Mesenchymal stem cell (in vitro differentiated cells and primary cell): ENCODE measurements at regions not wholly inside any gene's neighbourhood (a gene's known extent, or its start where the extent isn't known, plus 50 kb on each side); places are given as distances from the start of the nearest gene placed in this dataset.

Source experiments
- DNase-seq: peaks from one replicate; pipeline ENCODE4 v3.0.0-alpha.2; 2013
- H2AFZ ChIP-seq: one replicate; pipeline ENCODE4 v1.6.1; 2013; ENCODE audit warnings: low read depth, mild to moderate bottlenecking, control low read depth, inconsistent platforms, low read length, moderate library complexity
- H2AK5ac ChIP-seq: 2 replicates; pipeline ENCODE4 v1.6.1; 2013; ENCODE audit warnings: low read length, moderate library complexity, mild to moderate bottlenecking, inconsistent platforms; ENCODE audit not compliant: severe bottlenecking
- H2BK120ac ChIP-seq: one replicate; pipeline ENCODE4 v1.6.1; 2013; ENCODE audit warnings: low read depth, mild to moderate bottlenecking, inconsistent platforms, low read length, moderate library complexity
- H2BK12ac ChIP-seq, 2 experiments: one replicate each; pipeline ENCODE4 v1.6.1; 2013; ENCODE audit warnings: inconsistent platforms in 2 of 2, low read length in 2 of 2, mild to moderate bottlenecking in 2 of 2, moderate library complexity in 2 of 2, control low read depth in 1 of 2
- H2BK15ac ChIP-seq: one replicate; pipeline ENCODE4 v1.6.1; 2013; ENCODE audit warnings: mild to moderate bottlenecking, low read depth, inconsistent platforms; ENCODE audit not compliant: poor library complexity, severe bottlenecking
- H2BK5ac ChIP-seq: 2 replicates; pipeline ENCODE4 v1.6.1; 2013; ENCODE audit warnings: low read depth, mild to moderate bottlenecking, low read length, control low read depth, inconsistent platforms; ENCODE audit not compliant: poor library complexity, severe bottlenecking
- H3K14ac ChIP-seq, 2 experiments: one replicate each; pipeline ENCODE4 v1.6.1; 2013; ENCODE audit warnings: inconsistent platforms in 2 of 2, low read length in 2 of 2, control low read depth in 1 of 2, mild to moderate bottlenecking in 1 of 2, moderate library complexity in 1 of 2
- H3K18ac ChIP-seq, 2 experiments: one replicate each; pipeline ENCODE4 v1.6.1; 2013; ENCODE audit warnings: inconsistent platforms in 2 of 2, low read length in 2 of 2, control low read depth in 1 of 2, low read depth in 1 of 2, mild to moderate bottlenecking in 1 of 2
- H3K23ac ChIP-seq, 2 experiments: one replicate each; pipeline ENCODE4 v1.6.1; 2013; ENCODE audit warnings: inconsistent platforms in 2 of 2, low read length in 2 of 2, mild to moderate bottlenecking in 2 of 2, moderate library complexity in 2 of 2, control low read depth in 1 of 2
- H3K27ac ChIP-seq: 2 replicates; pipeline ENCODE4 v1.5.1; 2013; ENCODE audit warnings: mild to moderate bottlenecking, moderate library complexity, low read length, control low read depth, inconsistent platforms; ENCODE audit not compliant: poor library complexity, severe bottlenecking
- H3K27me3 ChIP-seq, 2 experiments: 2 replicates each; pipeline versions ENCODE4 v1.6.1 to v1.7.0; 2013; ENCODE audit warnings: low read length in 2 of 2, mild to moderate bottlenecking in 2 of 2, moderate library complexity in 2 of 2, control low read depth in 1 of 2, inconsistent platforms in 1 of 2; ENCODE audit not compliant: control insufficient read depth in 1 of 2, insufficient read depth in 1 of 2
- H3K36me3 ChIP-seq, 2 experiments: 2 replicates each; pipeline versions ENCODE4 v1.6.1 to v1.7.0; 2013; ENCODE audit warnings: low read length in 2 of 2, control low read depth in 1 of 2, inconsistent platforms in 1 of 2, low read depth in 1 of 2, mild to moderate bottlenecking in 1 of 2; ENCODE audit not compliant: insufficient read depth in 2 of 2, control insufficient read depth in 1 of 2
- H3K4ac ChIP-seq, 2 experiments: one replicate each; pipeline ENCODE4 v1.6.1; 2013; ENCODE audit warnings: inconsistent platforms in 2 of 2, low read length in 2 of 2, mild to moderate bottlenecking in 2 of 2, moderate library complexity in 2 of 2, control low read depth in 1 of 2, low read depth in 1 of 2
- H3K4me1 ChIP-seq: 2 replicates; pipeline ENCODE4 v1.6.1; 2013; ENCODE audit warnings: low read depth, low read length, control low read depth; ENCODE audit not compliant: control insufficient read depth, insufficient read depth
- H3K4me2 ChIP-seq: 2 replicates; pipeline ENCODE4 v1.6.1; 2013; ENCODE audit warnings: low read length, mild to moderate bottlenecking, inconsistent platforms; ENCODE audit not compliant: poor library complexity, severe bottlenecking
- H3K4me3 ChIP-seq, 2 experiments: 2 replicates each; pipeline versions ENCODE4 v1.5.1 to v1.7.0; 2013; ENCODE audit warnings: low read length in 2 of 2, mild to moderate bottlenecking in 2 of 2, control low read depth in 1 of 2, low read depth in 1 of 2; ENCODE audit not compliant: insufficient read depth in 1 of 2
- H3K79me1 ChIP-seq: replicated peaks from 2 replicates; pipeline ENCODE4 v1.6.1; 2013; ENCODE audit warnings: mild to moderate bottlenecking, control low read depth, low read length, inconsistent platforms; ENCODE audit not compliant: poor library complexity, severe bottlenecking
- H3K9ac ChIP-seq: 2 replicates; pipeline ENCODE4 v1.7.0; 2013; ENCODE audit warnings: mild to moderate bottlenecking, low read length, moderate library complexity
- H3K9me3 ChIP-seq: 2 replicates; pipeline ENCODE4 v1.7.0; 2013; ENCODE audit warnings: mild to moderate bottlenecking, low read length; ENCODE audit not compliant: control insufficient read depth
- H4K8ac ChIP-seq: one replicate; pipeline ENCODE4 v1.6.1; 2013; ENCODE audit warnings: inconsistent platforms, mild to moderate bottlenecking, low read length, moderate library complexity
- H4K91ac ChIP-seq: one replicate; pipeline ENCODE4 v1.6.1; 2013; ENCODE audit warnings: mild to moderate bottlenecking, low read length, inconsistent platforms
- WGBS: methylation state at CpG from one replicate; pipeline ENCODE4 v1.1.7; 2013; ENCODE audit warnings: mixed read lengths; 5-methylcytosine and 5-hydroxymethylcytosine counted together

DNA sequence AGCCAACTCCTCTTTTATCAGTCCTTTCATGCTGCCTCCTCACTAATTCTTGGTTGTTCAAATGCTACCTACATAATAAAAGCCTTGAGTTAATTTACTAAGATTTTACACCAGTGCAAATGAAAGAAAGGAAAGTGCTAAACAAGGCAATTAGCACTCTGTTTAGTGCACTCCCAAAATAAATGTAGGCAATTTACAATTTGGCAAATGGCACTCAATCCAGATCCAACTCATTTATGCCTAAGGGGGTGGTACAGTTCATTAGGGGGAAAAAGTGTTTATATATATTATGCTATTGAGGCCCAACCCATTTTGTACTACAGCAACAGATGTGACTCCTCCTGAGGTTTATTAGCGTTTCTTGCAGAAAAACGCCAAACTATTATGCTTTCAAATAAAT, 370.1 kb downstream of the NR2F2 start:
- H3K9me3 ChIP-seq = no peaks in the 10 kb centered on the region
- no peak overlapping the region for H3K27ac ChIP-seq
- no CpG with 5 or more reads among the region's 2 CpGs for WGBS
- H3K4me3 ChIP-seq = no peak overlapping the region
- H3K14ac ChIP-seq = no peak overlapping the region
- no peaks in the 10 kb centered on the region for H3K36me3 ChIP-seq
- H3K9ac ChIP-seq = no peak overlapping the region
- no peak for DNase-seq
- no peak overlapping the region for H2BK12ac ChIP-seq
- H3K79me1 ChIP-seq = no peaks in the 10 kb centered on the region
- no peak overlapping the region for H2BK5ac ChIP-seq
- H3K4ac ChIP-seq = no peak overlapping the region
- H3K18ac ChIP-seq = no peak overlapping the region
- no peak overlapping the region for H3K4me2 ChIP-seq
- no peak overlapping the region for H4K91ac ChIP-seq
- H3K4me1 ChIP-seq = no peaks in the 10 kb centered on the region
- H3K23ac ChIP-seq = no peak overlapping the region
- no peak overlapping the region for H2AK5ac ChIP-seq
- H2BK15ac ChIP-seq = no peak overlapping the region
- H2BK120ac ChIP-seq = no peak overlapping the region
- no peak overlapping the region for H4K8ac ChIP-seq
- no peak overlapping the region for H2AFZ ChIP-seq
- no peaks in the 10 kb centered on the region for H3K27me3 ChIP-seq

DNA sequence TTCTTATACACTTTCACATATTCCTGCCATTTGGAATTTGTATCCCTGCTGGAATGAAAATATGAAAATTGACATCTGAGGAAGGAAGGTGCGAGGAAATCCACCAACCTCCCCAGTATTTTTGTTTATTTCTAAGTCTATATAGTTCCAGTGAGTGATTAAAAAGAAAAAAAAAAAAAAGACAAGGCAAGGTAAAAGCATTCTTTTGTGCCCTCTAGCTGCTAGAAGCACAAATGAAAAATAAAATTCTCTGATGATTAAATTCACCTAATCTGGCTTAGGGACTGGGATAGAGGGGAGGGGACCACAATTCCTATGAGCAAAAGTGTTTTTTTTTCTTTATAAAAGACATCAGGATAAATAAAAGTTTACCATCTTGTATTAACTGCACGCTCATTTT, 370.9 kb downstream of the NR2F2 start:
- Histone ChIP-seq H3K14ac (no peak overlapping the region), H3K79me1 (no peaks in the 10 kb centered on the region), H2BK15ac (no peak overlapping the region), H3K27me3 (no peaks in the 10 kb centered on the region), H2AK5ac (no peak overlapping the region), H2BK5ac (no peak overlapping the region), H3K4me3 (no peak overlapping the region), H3K9ac (no peak overlapping the region), H2BK12ac (no peak overlapping the region), H3K4me1 (no peaks in the 10 kb centered on the region), H3K18ac (no peak overlapping the region), H3K4me2 (no peak overlapping the region), H3K23ac (no peak overlapping the region), H3K4ac (no peak overlapping the region), H2BK120ac (no peak overlapping the region), H4K91ac (no peak overlapping the region), H3K9me3 (no peaks in the 10 kb centered on the region), H2AFZ (no peak overlapping the region), H4K8ac (no peak overlapping the region), H3K36me3 (no peaks in the 10 kb centered on the region), H3K27ac (no peak overlapping the region)
- 88% methylated on average over 1 of the region's 2 CpGs for WGBS
- DNase-seq = no peak

DNA sequence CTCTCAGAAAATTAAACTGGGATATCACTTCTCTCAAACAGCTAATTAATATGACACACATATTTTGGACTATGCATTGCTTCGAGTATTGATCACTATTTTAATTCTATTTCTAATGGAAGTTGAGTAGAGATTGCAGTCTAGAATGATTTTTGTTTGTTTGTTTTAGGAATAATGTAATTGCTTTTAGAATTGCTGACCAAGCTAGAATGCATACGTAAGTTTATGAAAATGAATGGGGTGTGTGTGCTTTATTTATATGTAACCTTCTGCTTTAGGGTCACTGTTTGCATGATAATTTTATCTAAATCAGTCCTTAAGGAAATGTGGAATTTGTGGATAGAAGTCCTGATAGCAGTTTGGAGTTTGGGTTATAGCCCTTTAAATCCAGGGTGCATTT, 371.4 kb downstream of the NR2F2 start:
- no peak overlapping the region for H2BK12ac ChIP-seq
- no peak overlapping the region for H3K27ac ChIP-seq
- no peak overlapping the region for H3K4me2 ChIP-seq
- no peak for DNase-seq
- no peak overlapping the region for H2BK5ac ChIP-seq
- H2AK5ac ChIP-seq = no peak overlapping the region
- no peak overlapping the region for H2BK120ac ChIP-seq
- H4K8ac ChIP-seq = no peak overlapping the region
- no peaks in the 10 kb centered on the region for H3K79me1 ChIP-seq
- no peak overlapping the region for H3K9ac ChIP-seq
- no peaks in the 10 kb centered on the region for H3K4me1 ChIP-seq
- H3K23ac ChIP-seq = no peak overlapping the region
- no peaks in the 10 kb centered on the region for H3K36me3 ChIP-seq
- no peaks in the 10 kb centered on the region for H3K27me3 ChIP-seq
- H3K4me3 ChIP-seq = no peak overlapping the region
- no peaks in the 10 kb centered on the region for H3K9me3 ChIP-seq
- H2BK15ac ChIP-seq = no peak overlapping the region
- no peak overlapping the region for H2AFZ ChIP-seq
- 70% methylated on average over 2 of the region's 2 CpGs for WGBS
- no peak overlapping the region for H3K18ac ChIP-seq
- no peak overlapping the region for H3K14ac ChIP-seq
- no peak overlapping the region for H3K4ac ChIP-seq
- no peak overlapping the region for H4K91ac ChIP-seq

DNA sequence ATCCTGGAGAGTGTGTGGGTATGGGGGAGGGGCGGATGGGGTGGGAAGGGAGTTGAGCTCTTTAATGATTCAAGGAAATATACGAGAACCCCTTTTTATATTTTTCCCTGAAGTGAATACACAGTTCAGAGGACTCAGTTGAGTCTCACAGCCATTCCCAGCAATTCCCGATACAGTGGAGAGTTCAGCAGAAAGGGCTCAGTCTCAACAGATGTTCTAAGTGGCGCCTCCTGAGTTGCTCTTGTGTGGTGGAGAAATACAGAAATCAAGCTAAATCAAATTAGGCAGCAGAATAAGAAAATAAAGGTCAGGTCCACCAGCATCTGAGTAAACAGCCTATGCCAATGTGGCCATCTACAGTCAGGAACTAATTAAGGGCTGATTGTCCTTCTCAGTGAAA, 372.1 kb downstream of the NR2F2 start:
- no peak overlapping the region for H3K27ac ChIP-seq

More for the DNA sequence above, 372.1 kb downstream of the NR2F2 start:
- Histone ChIP-seq H3K4ac (no peak overlapping the region), H3K36me3 (no peaks in the 10 kb centered on the region), H2BK5ac (no peak overlapping the region), H3K4me1 (no peaks in the 10 kb centered on the region), H2BK12ac (no peak overlapping the region), H3K4me2 (no peak overlapping the region), H4K8ac (no peak overlapping the region), H3K9ac (no peak overlapping the region), H4K91ac (no peak overlapping the region), H3K4me3 (no peak overlapping the region), H3K14ac (no peak overlapping the region), H3K18ac (no peak overlapping the region), H3K9me3 (no peaks in the 10 kb centered on the region), H2AFZ (no peak overlapping the region), H2BK120ac (no peak overlapping the region), H3K79me1 (no peaks in the 10 kb centered on the region), H3K23ac (no peak overlapping the region), H3K27me3 (no peaks in the 10 kb centered on the region), H2BK15ac (no peak overlapping the region), H2AK5ac (no peak overlapping the region)
- no peak for DNase-seq
- 88% methylated on average over 1 of the region's 4 CpGs for WGBS
